ENCODE measurements at regions not wholly inside any gene's neighbourhood (a gene's known extent, or its start where the extent isn't known, plus 50 kb on each side); places are given as distances from the start of the nearest gene placed in this dataset.

- no peak overlapping the region for H3K18ac ChIP-seq (ENCODE audit: extremely low read depth, low read length)
- no peak overlapping the region for H3K9ac ChIP-seq (replicated peaks in 1 of 4; ENCODE audit: extremely low read depth in 1 of 4, low read depth in 3 of 4, low read length in 3 of 4)
- no peak overlapping the region for H2BK20ac ChIP-seq (ENCODE audit: low read length)
- no peak for TF ChIP-seq GTF2F1 (IDR thresholded peaks at IDR 0.05; ENCODE audit: borderline replicate concordance, low read depth, low read length)
- H3K36me3 ChIP-seq (ENCODE audit: control insufficient read depth in 2 of 4, insufficient read depth in 4 of 4, low read length in 3 of 4): no peaks in the 10 kb centered on the region
- no peaks in the 10 kb centered on the region for H3K79me2 ChIP-seq (ENCODE audit: control insufficient read depth in 1 of 2, insufficient read depth in 2 of 2, low read length in 2 of 2)
- H4K20me1 ChIP-seq (replicated peaks in 1 of 2; ENCODE audit: control insufficient read depth in 1 of 2, insufficient read depth in 2 of 2, low read length in 2 of 2): no peaks in the 10 kb centered on the region
- no peak overlapping the region for H4K91ac ChIP-seq (replicated peaks; ENCODE audit: insufficient read length, low read length)
- ChIA-PET POLR2A (ENCODE audit: partially characterized antibody) (no interaction called here), CTCF (ENCODE audit: partially characterized antibody) (interaction anchor here (1.0 kb wide), 1 partner anchor 18 kb away, joined by 3 read pairs; no protein-coding TSS in a partner anchor)
- H3K4me3 ChIP-seq (ENCODE audit: extremely low read depth in 1 of 4, insufficient read depth in 2 of 4, low read depth in 3 of 4, low read length in 4 of 4): no peak overlapping the region
- H3K23me2 ChIP-seq (ENCODE audit: low read depth, low read length): no peaks in the 10 kb centered on the region
- H3K4me2 ChIP-seq (ENCODE audit: insufficient read depth in 1 of 2, low read depth in 2 of 2, low read length in 2 of 2): no peak overlapping the region
- H3K4ac ChIP-seq (replicated peaks; ENCODE audit: insufficient read length, low read depth, low read length): no peak overlapping the region
- H2AFZ ChIP-seq (ENCODE audit: low read length): no peak overlapping the region
- 94% methylated on average over 6 of the region's 6 CpGs; no CpG with 5 or more reads in 1 of the 2 experiments for WGBS, 2 experiments (ENCODE audit: extremely low coverage in 1 of 2, insufficient coverage in 1 of 2, insufficient read length in 1 of 2, insufficient replicate concordance in 2 of 2, low coverage in 1 of 2, low lambda C conversion rate in 2 of 2, missing lambda C conversion rate in 1 of 2)
- H3K27ac ChIP-seq (ENCODE audit: low read depth, low read length): no peak overlapping the region
- H2BK15ac ChIP-seq (ENCODE audit: low read length): no peak overlapping the region
- no peak overlapping the region for H3K56ac ChIP-seq (replicated peaks; ENCODE audit: insufficient read length, low read depth, low read length)
- H2BK120ac ChIP-seq (replicated peaks; ENCODE audit: low read depth, low read length): no peak overlapping the region
- H3K27me3 ChIP-seq (replicated peaks in 1 of 4; ENCODE audit: control insufficient read depth in 3 of 4, extremely low read depth in 1 of 4, insufficient read depth in 3 of 4, low read length in 3 of 4): peaks cover 0 to 1% (median 0%) of the 10 kb centered on the region in 4 experiments; a peak in 2 of 7 replicates
- H2BK12ac ChIP-seq (ENCODE audit: low read depth, low read length): no peak overlapping the region
- no peak overlapping the region for H3K23ac ChIP-seq (ENCODE audit: insufficient read length)
- no peak for FAIRE-seq
- no peaks in the 10 kb centered on the region for H3K9me3 ChIP-seq (ENCODE audit: insufficient read depth in 2 of 2, low read depth in 1 of 2, low read length in 1 of 2)
- H2BK5ac ChIP-seq (ENCODE audit: low read depth, low read length): no peak overlapping the region
- no peak overlapping the region for H3K14ac ChIP-seq (ENCODE audit: insufficient read length)
- H4K5ac ChIP-seq (ENCODE audit: insufficient read length, low read depth, low read length): no peak overlapping the region
- DNase-seq (ENCODE audit: low read depth in 1 of 2, low spot score in 2 of 2): no peak
- no peaks in the 10 kb centered on the region for H3K79me1 ChIP-seq (ENCODE audit: low read depth, low read length)
- H3K4me1 ChIP-seq (replicated peaks in 1 of 4; ENCODE audit: control insufficient read depth in 3 of 4, insufficient read depth in 4 of 4, low read length in 3 of 4): no peaks in the 10 kb centered on the region
- H2AK5ac ChIP-seq (ENCODE audit: low read depth, low read length): no peak overlapping the region
- peak overlapping the region; percentile 71; the same call in 1 of the 2 replicates for H4K8ac ChIP-seq (ENCODE audit: extremely low read depth, insufficient read depth, low read length)
Observed at GRCh38 chr5:8288897-8289516, 420.1 kb downstream of the MTRR start.

All from H1 (cell line).